ENCODE measurements at regions not wholly inside any gene's neighbourhood (a gene's known extent, or its start where the extent isn't known, plus 50 kb on each side); places are given as distances from the start of the nearest gene placed in this dataset.

GRCh38 chr1:22297999-22298398 lies 153.7 kb upstream of the ZBTB40 start:
- TF ChIP-seq CTCF (IDR thresholded peaks at IDR 0.05) (no peak), ZFX (IDR thresholded peaks at IDR 0.05; ENCODE audit: borderline replicate concordance) (no peak)
- no peak overlapping the region for H3K27ac ChIP-seq

GRCh38 chr1:22303816-22304215 lies 147.8 kb upstream of the ZBTB40 start:
- TF ChIP-seq CTCF (IDR thresholded peaks at IDR 0.05) (no peak), ZFX (IDR thresholded peaks at IDR 0.05; ENCODE audit: borderline replicate concordance) (no peak)
- no peak overlapping the region for H3K27ac ChIP-seq

- TF ChIP-seq ZFX (IDR thresholded peaks at IDR 0.05; ENCODE audit: borderline replicate concordance) (no peak), CTCF (IDR thresholded peaks at IDR 0.05) (no peak)
These were observed 142.1 kb upstream of the ZBTB40 start for GRCh38 chr1:22309572-22309971.

GRCh38 chr1:22311461-22311860 lies 140.2 kb upstream of the ZBTB40 start:
- TF ChIP-seq CTCF (IDR thresholded peaks at IDR 0.05) (no peak), ZFX (IDR thresholded peaks at IDR 0.05; ENCODE audit: borderline replicate concordance) (no peak)
- H3K27ac ChIP-seq, result no peak overlapping the region

More at GRCh38 chr1:22309572-22309971, 142.1 kb upstream of the ZBTB40 start:
- H3K27ac ChIP-seq, result no peak overlapping the region

- TF ChIP-seq ZFX (IDR thresholded peaks at IDR 0.05; ENCODE audit: borderline replicate concordance) (no peak), CTCF (IDR thresholded peaks at IDR 0.05) (no peak)
- H3K27ac ChIP-seq, result no peak overlapping the region
These were observed 138.3 kb upstream of the ZBTB40 start for GRCh38 chr1:22313321-22313720.

- TF ChIP-seq ZFX (IDR thresholded peaks at IDR 0.05; ENCODE audit: borderline replicate concordance) (no peak), CTCF (IDR thresholded peaks at IDR 0.05) (no peak)
- H3K27ac ChIP-seq, result no peak overlapping the region
These were observed 136.9 kb upstream of the ZBTB40 start for GRCh38 chr1:22314706-22315105.

GRCh38 chr1:22315315-22316078 lies 136.2 kb upstream of the ZBTB40 start:
- H3K27ac ChIP-seq, result no peak overlapping the region
- TF ChIP-seq ZFX (IDR thresholded peaks at IDR 0.05; ENCODE audit: borderline replicate concordance) (no peak), CTCF (IDR thresholded peaks at IDR 0.05) (no peak)
